ENCODE measurements at regions not wholly inside any gene's neighbourhood (a gene's known extent, or its start where the extent isn't known, plus 50 kb on each side); places are given as distances from the start of the nearest gene placed in this dataset.

- no peaks in the 10 kb centered on the region for H3K9me3 ChIP-seq (ENCODE audit: control insufficient read depth in 3 of 3, low read length in 3 of 3)
- H3K36me3 ChIP-seq (ENCODE audit: control insufficient read depth in 3 of 3, insufficient read depth in 3 of 3, low read length in 3 of 3) = no peaks in the 10 kb centered on the region
- peaks cover 0 to 7% (median 2%) of the 10 kb centered on the region in 3 donors for H3K4me1 ChIP-seq (ENCODE audit: control insufficient read depth in 3 of 3, insufficient read depth in 3 of 3, low read length in 3 of 3)
- H3K27ac ChIP-seq (ENCODE audit: low read depth, low read length) = no peak overlapping the region
- no peak overlapping the region for H3K4me3 ChIP-seq (ENCODE audit: low read length in 3 of 3)
- H3K27me3 ChIP-seq (ENCODE audit: control insufficient read depth in 3 of 3, insufficient read depth in 3 of 3, low read length in 3 of 3) = no peaks in the 10 kb centered on the region
- H3K9ac ChIP-seq (ENCODE audit: low read depth in 1 of 3, low read length in 3 of 3) = no peak overlapping the region
Measured at GRCh38 chr2:217666338-217666737, 336.5 kb downstream of the TNS1 start.

DNA sequence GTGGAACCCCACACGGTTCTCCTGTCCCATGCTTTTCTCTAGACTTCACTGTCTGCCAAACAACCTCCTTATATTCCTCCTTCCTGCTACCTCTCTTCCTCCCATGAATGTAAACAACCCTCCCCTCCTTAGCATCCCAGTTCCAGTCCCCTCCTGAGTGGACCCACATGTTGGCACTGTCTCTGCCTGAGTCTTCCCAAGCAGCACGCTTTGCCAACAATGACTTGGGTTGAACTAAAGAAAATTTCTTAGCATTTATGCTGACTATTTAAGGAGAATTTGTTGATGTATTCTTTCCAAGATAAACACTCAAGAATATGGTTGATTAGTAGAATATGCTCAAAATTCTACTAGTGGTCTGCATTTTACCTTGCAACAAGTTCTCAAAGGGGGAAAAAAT is 338.0 kb downstream of the TNS1 start:
- H3K4me3 ChIP-seq (ENCODE audit: low read length in 3 of 3) = no peak overlapping the region
- H3K4me1 ChIP-seq (ENCODE audit: control insufficient read depth in 3 of 3, insufficient read depth in 3 of 3, low read length in 3 of 3) = peaks cover 0 to 7% (median 2%) of the 10 kb centered on the region in 3 donors
- H3K9ac ChIP-seq (ENCODE audit: low read depth in 1 of 3, low read length in 3 of 3) = no peak overlapping the region
- no peaks in the 10 kb centered on the region for H3K36me3 ChIP-seq (ENCODE audit: control insufficient read depth in 3 of 3, insufficient read depth in 3 of 3, low read length in 3 of 3)
- no peaks in the 10 kb centered on the region for H3K9me3 ChIP-seq (ENCODE audit: control insufficient read depth in 3 of 3, low read length in 3 of 3)
- H3K27me3 ChIP-seq (ENCODE audit: control insufficient read depth in 3 of 3, insufficient read depth in 3 of 3, low read length in 3 of 3) = no peaks in the 10 kb centered on the region
- no peak overlapping the region for H3K27ac ChIP-seq (ENCODE audit: low read depth, low read length)

GRCh38 chr2:217662984-217663602 is 339.7 kb downstream of the TNS1 start:
- no peak overlapping the region for H3K9ac ChIP-seq (ENCODE audit: low read depth in 1 of 3, low read length in 3 of 3)

DNA sequence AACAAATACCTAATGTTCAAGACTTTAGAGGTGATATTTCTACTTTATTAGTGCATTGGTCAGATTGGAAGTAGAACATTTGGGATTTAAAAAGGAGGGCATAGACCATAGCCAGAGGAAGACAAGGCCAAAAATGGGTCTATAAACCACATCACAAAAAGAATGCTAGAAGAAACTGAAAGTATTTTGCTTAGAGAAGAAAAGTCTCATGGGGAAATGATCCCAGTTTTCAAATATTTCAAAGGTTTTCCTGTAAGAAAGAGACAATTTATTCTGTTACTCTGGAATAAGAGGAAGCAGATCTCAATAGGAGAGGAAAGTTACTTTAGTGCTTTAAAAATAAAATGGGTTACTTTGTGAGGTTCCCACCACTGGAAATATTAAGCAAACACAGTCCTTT is 341.4 kb downstream of the TNS1 start:
- Histone ChIP-seq H3K4me3 (ENCODE audit: low read length in 3 of 3) (no peak overlapping the region), H3K9ac (ENCODE audit: low read depth in 1 of 3, low read length in 3 of 3) (no peak overlapping the region), H3K27ac (ENCODE audit: low read depth, low read length) (peak overlapping the region; percentile 3), H3K27me3 (ENCODE audit: control insufficient read depth in 3 of 3, insufficient read depth in 3 of 3, low read length in 3 of 3) (no peaks in the 10 kb centered on the region), H3K36me3 (ENCODE audit: control insufficient read depth in 3 of 3, insufficient read depth in 3 of 3, low read length in 3 of 3) (no peaks in the 10 kb centered on the region), H3K4me1 (ENCODE audit: control insufficient read depth in 3 of 3, insufficient read depth in 3 of 3, low read length in 3 of 3) (peaks cover 0 to 5% (median 0%) of the 10 kb centered on the region in 3 donors), H3K9me3 (ENCODE audit: control insufficient read depth in 3 of 3, low read length in 3 of 3) (no peaks in the 10 kb centered on the region)

More at GRCh38 chr2:217662984-217663602, 339.7 kb downstream of the TNS1 start:
- H3K4me3 ChIP-seq (ENCODE audit: low read length in 3 of 3) = no peak overlapping the region
- no peaks in the 10 kb centered on the region for H3K36me3 ChIP-seq (ENCODE audit: control insufficient read depth in 3 of 3, insufficient read depth in 3 of 3, low read length in 3 of 3)
- no peak overlapping the region for H3K27ac ChIP-seq (ENCODE audit: low read depth, low read length)
- no peaks in the 10 kb centered on the region for H3K27me3 ChIP-seq (ENCODE audit: control insufficient read depth in 3 of 3, insufficient read depth in 3 of 3, low read length in 3 of 3)
- no peaks in the 10 kb centered on the region for H3K9me3 ChIP-seq (ENCODE audit: control insufficient read depth in 3 of 3, low read length in 3 of 3)
- peaks cover 0 to 7% (median 2%) of the 10 kb centered on the region in 3 donors for H3K4me1 ChIP-seq (ENCODE audit: control insufficient read depth in 3 of 3, insufficient read depth in 3 of 3, low read length in 3 of 3)

DNA sequence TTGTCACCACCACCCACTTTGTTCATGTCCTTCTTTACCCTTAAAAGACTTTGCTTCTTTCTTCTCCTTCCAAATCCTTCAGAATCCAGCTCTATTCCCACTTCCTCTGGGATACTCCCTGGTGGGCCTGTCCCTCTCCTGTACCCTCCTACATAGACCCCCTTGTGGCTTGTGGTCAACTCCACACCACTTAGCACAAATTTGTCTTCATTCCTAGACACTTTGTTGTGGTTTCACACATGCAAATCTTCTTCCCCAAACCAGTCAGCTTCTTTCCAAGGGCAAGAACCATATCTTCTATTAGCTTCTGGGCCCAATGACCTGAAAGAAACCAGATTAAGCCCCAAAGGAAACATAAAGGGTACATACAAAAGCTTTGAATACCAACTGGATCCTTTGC is 342.4 kb downstream of the TNS1 start:
- peaks cover 5 to 10% (median 5%) of the 10 kb centered on the region in 3 donors for H3K4me1 ChIP-seq (ENCODE audit: control insufficient read depth in 3 of 3, insufficient read depth in 3 of 3, low read length in 3 of 3)
- no peak overlapping the region for H3K27ac ChIP-seq (ENCODE audit: low read depth, low read length)
- no peaks in the 10 kb centered on the region for H3K27me3 ChIP-seq (ENCODE audit: control insufficient read depth in 3 of 3, insufficient read depth in 3 of 3, low read length in 3 of 3)
- H3K36me3 ChIP-seq (ENCODE audit: control insufficient read depth in 3 of 3, insufficient read depth in 3 of 3, low read length in 3 of 3) = no peaks in the 10 kb centered on the region
- H3K9me3 ChIP-seq (ENCODE audit: control insufficient read depth in 3 of 3, low read length in 3 of 3) = no peaks in the 10 kb centered on the region
- no peak overlapping the region for H3K4me3 ChIP-seq (ENCODE audit: low read length in 3 of 3)
- no peak overlapping the region for H3K9ac ChIP-seq (ENCODE audit: low read depth in 1 of 3, low read length in 3 of 3)

- Histone ChIP-seq H3K36me3 (ENCODE audit: control insufficient read depth in 3 of 3, insufficient read depth in 3 of 3, low read length in 3 of 3) (no peaks in the 10 kb centered on the region), H3K9me3 (ENCODE audit: control insufficient read depth in 3 of 3, low read length in 3 of 3) (no peaks in the 10 kb centered on the region), H3K27me3 (ENCODE audit: control insufficient read depth in 3 of 3, insufficient read depth in 3 of 3, low read length in 3 of 3) (no peaks in the 10 kb centered on the region), H3K4me3 (ENCODE audit: low read length in 3 of 3) (no peak overlapping the region), H3K4me1 (ENCODE audit: control insufficient read depth in 3 of 3, insufficient read depth in 3 of 3, low read length in 3 of 3) (peaks cover 5 to 12% (median 8%) of the 10 kb centered on the region in 3 donors), H3K9ac (ENCODE audit: low read depth in 1 of 3, low read length in 3 of 3) (no peak overlapping the region), H3K27ac (ENCODE audit: low read depth, low read length) (no peak overlapping the region)
Measured at GRCh38 chr2:217658806-217659205, 344.0 kb downstream of the TNS1 start.

GRCh38 chr2:217657252-217657651 is 345.5 kb downstream of the TNS1 start:
- Histone ChIP-seq H3K4me1 (ENCODE audit: control insufficient read depth in 3 of 3, insufficient read depth in 3 of 3, low read length in 3 of 3) (peaks cover 8 to 17% (median 8%) of the 10 kb centered on the region in 3 donors), H3K9ac (ENCODE audit: low read depth in 1 of 3, low read length in 3 of 3) (no peak overlapping the region), H3K9me3 (ENCODE audit: control insufficient read depth in 3 of 3, low read length in 3 of 3) (no peaks in the 10 kb centered on the region), H3K36me3 (ENCODE audit: control insufficient read depth in 3 of 3, insufficient read depth in 3 of 3, low read length in 3 of 3) (no peaks in the 10 kb centered on the region), H3K4me3 (ENCODE audit: low read length in 3 of 3) (no peak overlapping the region), H3K27me3 (ENCODE audit: control insufficient read depth in 3 of 3, insufficient read depth in 3 of 3, low read length in 3 of 3) (no peaks in the 10 kb centered on the region), H3K27ac (ENCODE audit: low read depth, low read length) (no peak overlapping the region)

DNA sequence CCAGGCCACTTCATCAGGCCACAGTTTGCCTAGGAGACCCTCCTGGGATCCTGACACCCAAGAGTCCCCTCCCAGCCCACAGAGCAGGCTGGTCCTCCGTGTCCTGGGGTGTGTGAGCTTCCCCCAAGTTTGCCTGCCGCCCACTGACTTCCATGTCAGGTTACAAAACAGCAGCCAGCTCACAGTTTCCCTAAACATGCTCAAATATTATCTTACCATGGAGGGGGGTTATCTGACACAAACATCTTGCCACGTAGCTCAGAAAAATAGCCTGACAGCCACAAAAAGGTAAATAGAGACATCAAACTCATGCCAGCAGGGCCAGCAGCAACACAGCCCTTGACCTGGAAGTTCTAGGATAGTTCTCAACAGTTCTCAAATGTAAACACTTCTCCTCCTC is 346.5 kb downstream of the TNS1 start:
- Histone ChIP-seq H3K4me1 (ENCODE audit: control insufficient read depth in 3 of 3, insufficient read depth in 3 of 3, low read length in 3 of 3) (peaks cover 8 to 12% (median 8%) of the 10 kb centered on the region in 3 donors), H3K4me3 (ENCODE audit: low read length in 3 of 3) (no peak overlapping the region), H3K9me3 (ENCODE audit: control insufficient read depth in 3 of 3, low read length in 3 of 3) (no peaks in the 10 kb centered on the region), H3K9ac (ENCODE audit: low read depth in 1 of 3, low read length in 3 of 3) (no peak overlapping the region), H3K27ac (ENCODE audit: low read depth, low read length) (no peak overlapping the region), H3K36me3 (ENCODE audit: control insufficient read depth in 3 of 3, insufficient read depth in 3 of 3, low read length in 3 of 3) (no peaks in the 10 kb centered on the region), H3K27me3 (ENCODE audit: control insufficient read depth in 3 of 3, insufficient read depth in 3 of 3, low read length in 3 of 3) (no peaks in the 10 kb centered on the region)

GRCh38 chr2:217655651-217656050 is 347.1 kb downstream of the TNS1 start:
- no peak overlapping the region for H3K27ac ChIP-seq (ENCODE audit: low read depth, low read length)
- no peak overlapping the region for H3K4me3 ChIP-seq (ENCODE audit: low read length in 3 of 3)

GRCh38 chr2:217654168-217654567 is 348.6 kb downstream of the TNS1 start:
- H3K4me3 ChIP-seq (ENCODE audit: low read length in 3 of 3) = no peak overlapping the region
- no peak overlapping the region for H3K9ac ChIP-seq (ENCODE audit: low read depth in 1 of 3, low read length in 3 of 3)
- H3K27me3 ChIP-seq (ENCODE audit: control insufficient read depth in 3 of 3, insufficient read depth in 3 of 3, low read length in 3 of 3) = no peaks in the 10 kb centered on the region
- no peaks in the 10 kb centered on the region for H3K9me3 ChIP-seq (ENCODE audit: control insufficient read depth in 3 of 3, low read length in 3 of 3)
- H3K36me3 ChIP-seq (ENCODE audit: control insufficient read depth in 3 of 3, insufficient read depth in 3 of 3, low read length in 3 of 3) = no peaks in the 10 kb centered on the region
- no peak overlapping the region for H3K27ac ChIP-seq (ENCODE audit: low read depth, low read length)
- peaks cover 8 to 22% (median 13%) of the 10 kb centered on the region in 3 donors for H3K4me1 ChIP-seq (ENCODE audit: control insufficient read depth in 3 of 3, insufficient read depth in 3 of 3, low read length in 3 of 3)

More at GRCh38 chr2:217655651-217656050, 347.1 kb downstream of the TNS1 start:
- H3K27me3 ChIP-seq (ENCODE audit: control insufficient read depth in 3 of 3, insufficient read depth in 3 of 3, low read length in 3 of 3) = no peaks in the 10 kb centered on the region
- no peak overlapping the region for H3K9ac ChIP-seq (ENCODE audit: low read depth in 1 of 3, low read length in 3 of 3)
- no peaks in the 10 kb centered on the region for H3K36me3 ChIP-seq (ENCODE audit: control insufficient read depth in 3 of 3, insufficient read depth in 3 of 3, low read length in 3 of 3)
- no peaks in the 10 kb centered on the region for H3K9me3 ChIP-seq (ENCODE audit: control insufficient read depth in 3 of 3, low read length in 3 of 3)
- peaks cover 8 to 15% (median 9%) of the 10 kb centered on the region in 3 donors for H3K4me1 ChIP-seq (ENCODE audit: control insufficient read depth in 3 of 3, insufficient read depth in 3 of 3, low read length in 3 of 3)
